Activated B cell treated with CpG ODN at 0.5 μM for 24 hours (primary cell): ENCODE measurements at regions not wholly inside any gene's neighbourhood (a gene's known extent, or its start where the extent isn't known, plus 50 kb on each side); places are given as distances from the start of the nearest gene placed in this dataset.

Experiments
- ATAC-seq: fragments of 200-7000 bp; cut with Tn5 transposase; one replicate; pipeline ENCODE4 v1.10.0; 2021; ENCODE audit warnings: low read depth, mild to moderate bottlenecking, moderate library complexity
- CTCF ChIA-PET: fragments of 350-600 bp; sonication (Branson Sonifier 250); formaldehyde crosslinking; loops from one replicate; lab custom pipeline; 2021; ENCODE audit warnings: antibody characterized with exemption; lab: Charles Lee
- POLR2A ChIA-PET: fragments of 350-600 bp; sonication (Branson Sonifier 250); formaldehyde crosslinking; loops from one replicate; lab custom pipeline; 2021; ENCODE audit warnings: antibody characterized with exemption; lab: Charles Lee
- DNase-seq: peaks from one replicate; pipeline ENCODE4 v3.0.0; 2022
- H3K27ac Mint-ChIP-seq: one replicate; pipeline ENCODE4 v1.8.0; 2020; ENCODE audit warnings: mixed read lengths
- H3K27me3 Mint-ChIP-seq: one replicate; pipeline ENCODE4 v1.8.0; 2021; ENCODE audit warnings: mixed read lengths
- H3K36me3 Mint-ChIP-seq: one replicate; pipeline ENCODE4 v1.8.0; 2021; ENCODE audit warnings: low read depth, mixed read lengths
- H3K4me1 Mint-ChIP-seq: one replicate; pipeline ENCODE4 v1.8.0; 2021; ENCODE audit warnings: mixed read lengths
- H3K4me3 Mint-ChIP-seq: one replicate; pipeline ENCODE4 v1.8.0; 2020; ENCODE audit warnings: mild to moderate bottlenecking, mixed read lengths
- H3K9me3 Mint-ChIP-seq: one replicate; pipeline ENCODE4 v1.8.0; 2020; ENCODE audit warnings: mixed read lengths
- intact Hi-C: fragments of 100-400 bp; cut with micrococcal nuclease; formaldehyde crosslinking; loops from one replicate; pipeline ENCODE4 v1.15.1; 2024
- TF ChIP-seq, protein P1 (sequence below): fragments of 200-600 bp; IDR thresholded peaks from one replicate; pipeline ENCODE4 v1.8.0; 2022; ENCODE audit warnings: antibody characterized with exemption, mild to moderate bottlenecking

DNA sequence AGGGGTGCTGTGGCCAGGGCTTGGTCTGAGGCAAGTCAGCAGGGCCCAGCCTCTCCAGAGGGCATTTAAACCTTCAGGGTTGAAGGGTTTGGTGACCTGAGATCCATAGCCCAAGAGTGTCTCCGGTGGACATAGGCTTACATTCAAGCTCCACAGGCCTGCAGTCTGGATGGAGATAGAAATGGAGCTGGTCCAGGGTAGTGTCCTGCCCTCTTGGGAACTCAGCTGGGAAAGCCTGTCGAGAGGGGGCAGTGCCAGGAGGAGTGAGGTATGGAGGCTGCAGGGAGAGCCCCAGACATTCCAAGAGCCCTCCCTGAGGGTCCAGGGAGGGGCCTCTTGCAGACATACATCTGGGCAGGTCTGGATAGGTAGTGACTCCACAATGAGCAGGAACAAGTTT is 177.0 kb upstream of the MVB12B start:
- TF ChIP-seq, protein P1, sequence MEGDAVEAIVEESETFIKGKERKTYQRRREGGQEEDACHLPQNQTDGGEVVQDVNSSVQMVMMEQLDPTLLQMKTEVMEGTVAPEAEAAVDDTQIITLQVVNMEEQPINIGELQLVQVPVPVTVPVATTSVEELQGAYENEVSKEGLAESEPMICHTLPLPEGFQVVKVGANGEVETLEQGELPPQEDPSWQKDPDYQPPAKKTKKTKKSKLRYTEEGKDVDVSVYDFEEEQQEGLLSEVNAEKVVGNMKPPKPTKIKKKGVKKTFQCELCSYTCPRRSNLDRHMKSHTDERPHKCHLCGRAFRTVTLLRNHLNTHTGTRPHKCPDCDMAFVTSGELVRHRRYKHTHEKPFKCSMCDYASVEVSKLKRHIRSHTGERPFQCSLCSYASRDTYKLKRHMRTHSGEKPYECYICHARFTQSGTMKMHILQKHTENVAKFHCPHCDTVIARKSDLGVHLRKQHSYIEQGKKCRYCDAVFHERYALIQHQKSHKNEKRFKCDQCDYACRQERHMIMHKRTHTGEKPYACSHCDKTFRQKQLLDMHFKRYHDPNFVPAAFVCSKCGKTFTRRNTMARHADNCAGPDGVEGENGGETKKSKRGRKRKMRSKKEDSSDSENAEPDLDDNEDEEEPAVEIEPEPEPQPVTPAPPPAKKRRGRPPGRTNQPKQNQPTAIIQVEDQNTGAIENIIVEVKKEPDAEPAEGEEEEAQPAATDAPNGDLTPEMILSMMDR = no peak
- peaks cover 25% of the 10 kb centered on the region for H3K27me3 Mint-ChIP-seq
- POLR2A ChIA-PET = no interaction called here
- H3K36me3 Mint-ChIP-seq = no peaks in the 10 kb centered on the region
- ATAC-seq (no peak), DNase-seq (no peak)
- CTCF ChIA-PET = no interaction called here
- no peak overlapping the region for H3K27ac Mint-ChIP-seq
- intact Hi-C loops = loop anchor here (10.0 kb wide), 1 partner anchor 245 kb away; no protein-coding TSS in a partner anchor
- H3K9me3 Mint-ChIP-seq = no peaks in the 10 kb centered on the region
- H3K4me3 Mint-ChIP-seq = no peak overlapping the region
- H3K4me1 Mint-ChIP-seq = peaks cover 21% of the 10 kb centered on the region

DNA sequence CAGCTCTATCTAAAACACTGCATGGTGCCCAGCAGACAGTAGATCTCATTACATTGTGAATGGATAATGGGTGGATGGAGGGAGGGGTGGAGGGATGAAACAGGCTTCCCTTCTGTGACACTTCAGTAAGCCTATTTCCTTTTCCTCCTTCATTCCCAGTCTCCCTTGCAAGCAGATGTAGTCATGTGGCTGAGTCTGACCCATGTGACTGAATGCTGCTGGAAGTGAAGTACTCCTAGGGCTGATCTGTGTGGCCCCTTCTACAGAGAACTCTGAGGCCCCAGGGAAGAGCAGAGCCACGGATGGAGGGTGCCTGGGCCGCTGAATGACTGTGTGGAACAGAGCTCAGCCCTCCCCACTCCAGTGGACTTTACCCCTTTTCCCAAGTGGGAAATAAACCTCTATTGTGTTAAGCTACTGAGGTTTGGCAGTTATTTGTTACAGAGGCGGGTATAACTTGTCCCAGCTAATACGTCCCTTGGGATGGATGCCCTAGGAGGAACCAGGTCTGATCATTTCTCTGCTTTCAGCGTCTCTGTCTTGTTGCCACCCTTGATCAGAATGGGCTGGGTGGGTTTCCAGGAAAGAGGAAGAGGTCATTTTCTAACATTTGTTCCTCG is 176.1 kb upstream of the MVB12B start:
- DNase-seq = no peak
- no peaks in the 10 kb centered on the region for H3K36me3 Mint-ChIP-seq
- ChIA-PET CTCF (no interaction called here), POLR2A (no interaction called here)
- peaks cover 21% of the 10 kb centered on the region for H3K27me3 Mint-ChIP-seq
- intact Hi-C loops = no loop called here
- H3K4me3 Mint-ChIP-seq = no peak overlapping the region
- H3K9me3 Mint-ChIP-seq = no peaks in the 10 kb centered on the region
- no peak overlapping the region for H3K27ac Mint-ChIP-seq
- ATAC-seq = no peak
- TF ChIP-seq, protein P1 = no peak
- peaks cover 17% of the 10 kb centered on the region for H3K4me1 Mint-ChIP-seq

DNA sequence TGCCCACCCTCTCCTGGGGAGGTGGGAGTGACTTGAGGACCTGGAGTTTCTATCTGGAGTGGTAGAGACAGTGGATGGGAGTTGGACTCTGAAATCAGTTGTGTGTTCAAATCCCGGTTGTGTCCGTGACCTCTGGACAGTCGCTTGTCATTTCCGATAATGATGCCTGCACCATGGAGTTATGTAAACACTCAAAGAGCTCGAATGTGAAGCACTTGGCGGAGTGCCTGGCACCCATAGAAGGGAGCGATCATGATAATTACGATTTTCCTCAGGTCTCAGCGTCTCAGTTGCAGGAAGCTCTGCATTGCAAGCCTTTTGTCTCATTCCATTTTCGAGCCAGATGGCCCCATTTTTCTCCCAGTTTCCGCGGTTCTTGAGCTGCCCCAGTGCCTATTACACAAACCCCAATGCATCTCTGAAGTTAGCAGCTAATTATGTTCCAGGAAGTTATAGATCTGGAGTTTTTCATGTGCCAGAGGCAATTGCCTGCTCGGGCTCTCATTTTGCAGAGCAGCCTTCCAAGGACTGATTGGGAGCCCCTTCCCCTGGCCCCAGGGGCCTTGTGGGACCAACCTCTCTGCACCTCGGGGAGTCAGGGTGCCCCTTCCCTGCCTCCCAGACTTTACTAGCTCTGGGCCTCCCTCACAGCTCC is 175.5 kb upstream of the MVB12B start:
- intact Hi-C loops = no loop called here
- no peaks in the 10 kb centered on the region for H3K9me3 Mint-ChIP-seq
- TF ChIP-seq, protein P1 = no peak
- DNase-seq = no peak
- H3K4me3 Mint-ChIP-seq = no peak overlapping the region
- peaks cover 12% of the 10 kb centered on the region for H3K4me1 Mint-ChIP-seq
- H3K27ac Mint-ChIP-seq = no peak overlapping the region
- peaks cover 18% of the 10 kb centered on the region for H3K27me3 Mint-ChIP-seq
- H3K36me3 Mint-ChIP-seq = no peaks in the 10 kb centered on the region
- ATAC-seq = no peak
- ChIA-PET CTCF (no interaction called here), POLR2A (no interaction called here)

DNA sequence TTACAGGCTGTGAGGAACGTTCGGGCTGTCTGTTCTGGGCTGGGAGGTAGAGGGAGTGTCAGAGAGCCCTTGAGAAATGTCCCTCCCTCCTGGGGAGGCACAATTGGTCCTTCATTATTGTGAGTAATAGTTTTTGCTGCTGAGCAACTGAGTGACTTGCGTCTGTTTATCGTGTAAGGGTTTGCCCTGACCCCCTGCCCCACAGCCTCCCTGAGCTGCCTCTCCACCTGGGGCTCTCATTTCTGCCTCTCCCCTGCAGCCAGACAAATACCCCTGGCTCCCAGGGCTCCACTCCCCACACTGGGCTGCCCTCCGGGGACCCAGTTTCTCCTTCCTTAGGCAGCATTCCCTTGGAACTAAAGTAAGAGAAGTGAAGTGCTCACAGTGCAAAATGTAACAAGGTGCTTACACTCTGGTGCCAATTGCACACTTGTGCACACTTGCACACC is 174.9 kb upstream of the MVB12B start:
- intact Hi-C loops = no loop called here
- POLR2A ChIA-PET = no interaction called here
- CTCF ChIA-PET = no interaction called here
- ATAC-seq = no peak
- Mint-ChIP-seq H3K4me1 (peaks cover 6% of the 10 kb centered on the region), H3K9me3 (no peaks in the 10 kb centered on the region), H3K36me3 (no peaks in the 10 kb centered on the region), H3K27ac (no peak overlapping the region), H3K4me3 (no peak overlapping the region), H3K27me3 (peaks cover 14% of the 10 kb centered on the region)
- TF ChIP-seq, protein P1 = no peak
- no peak for DNase-seq

GRCh38 chr9:126152622-126153362 is 173.8 kb upstream of the MVB12B start:
- Mint-ChIP-seq H3K27me3 (peaks cover 8% of the 10 kb centered on the region), H3K27ac (no peak overlapping the region), H3K36me3 (no peaks in the 10 kb centered on the region), H3K4me3 (no peak overlapping the region), H3K4me1 (no peaks in the 10 kb centered on the region), H3K9me3 (no peaks in the 10 kb centered on the region)
- TF ChIP-seq, protein P1 = no peak
- ATAC-seq (no peak), DNase-seq (no peak)
- intact Hi-C loops = no loop called here
- POLR2A ChIA-PET = no interaction called here
- CTCF ChIA-PET = no interaction called here
